GM23338 (cell line): ENCODE measurements at regions not wholly inside any gene's neighbourhood (a gene's known extent, or its start where the extent isn't known, plus 50 kb on each side); places are given as distances from the start of the nearest gene placed in this dataset.

Experiments used
- ATAC-seq: fragments of 200-7000 bp; cut with Tn5 transposase; 3 replicates; pipeline ENCODE4 v1.9.1; 2020
- DNase-seq: peaks from one replicate; pipeline ENCODE4 v3.0.0-alpha.2; 2015; ENCODE audit warnings: low spot score
- H2AFZ ChIP-seq: fragments of 200-600 bp; sonication (generic); 2 replicates; pipeline ENCODE4 v1.8.0; 2016; ENCODE audit warnings: antibody characterized with exemption, mild to moderate bottlenecking, moderate library complexity
- H3F3A ChIP-seq: fragments of 200-600 bp; sonication (generic); replicated peaks from 2 replicates; pipeline ENCODE4 v1.8.0; 2017; ENCODE audit warnings: antibody characterized with exemption, mixed run types, low read depth
- H3K27ac ChIP-seq: fragments of 200-600 bp; sonication (generic); 2 replicates; pipeline ENCODE4 v1.6.1; 2016; ENCODE audit warnings: low read depth
- H3K27me3 ChIP-seq: fragments of 200-600 bp; sonication (generic); 2 replicates; pipeline ENCODE4 v1.8.0; 2016; ENCODE audit warnings: mild to moderate bottlenecking, mixed run types, moderate library complexity; ENCODE audit not compliant: insufficient read depth
- H3K36me3 ChIP-seq: fragments of 200-600 bp; sonication (generic); 2 replicates; pipeline ENCODE4 v1.8.0; 2016; ENCODE audit warnings: mild to moderate bottlenecking; ENCODE audit not compliant: insufficient read depth
- H3K4me1 ChIP-seq: fragments of 200-600 bp; sonication (generic); 2 replicates; pipeline ENCODE4 v1.8.0; 2016; ENCODE audit warnings: mild to moderate bottlenecking, moderate library complexity; ENCODE audit not compliant: insufficient read depth
- H3K4me2 ChIP-seq: fragments of 200-600 bp; sonication (generic); 2 replicates; pipeline ENCODE4 v1.7.1; 2017; ENCODE audit warnings: mixed run types
- H3K4me3 ChIP-seq: fragments of 200-600 bp; sonication (generic); 2 replicates; pipeline ENCODE4 v1.6.1; 2016; ENCODE audit warnings: mixed run types
- H3K79me2 ChIP-seq: fragments of 200-600 bp; sonication (generic); replicated peaks from 2 replicates; pipeline ENCODE4 v1.8.0; 2017; ENCODE audit warnings: mild to moderate bottlenecking; ENCODE audit not compliant: insufficient read depth
- H3K9me2 ChIP-seq: fragments of 200-600 bp; sonication (generic); 2 replicates; pipeline ENCODE4 v1.8.0; 2017; ENCODE audit not compliant: insufficient read depth
- H4K20me1 ChIP-seq: fragments of 200-600 bp; sonication (generic); replicated peaks from 2 replicates; pipeline ENCODE4 v1.8.0; 2017; ENCODE audit warnings: mild to moderate bottlenecking; ENCODE audit not compliant: insufficient read depth
- H3K27ac Mint-ChIP-seq: 2 replicates; pipeline ENCODE4 v1.8.0; 2020; ENCODE audit warnings: inconsistent platforms, mild to moderate bottlenecking, moderate library complexity, mixed read lengths
- H3K27me3 Mint-ChIP-seq: 3 replicates; pipeline ENCODE4 v1.8.0; 2022; ENCODE audit warnings: low read depth, mild to moderate bottlenecking, moderate library complexity, mixed read lengths, inconsistent platforms; ENCODE audit not compliant: insufficient read depth, poor library complexity
- H3K36me3 Mint-ChIP-seq: 3 replicates; pipeline ENCODE4 v1.8.0; 2021; ENCODE audit warnings: low read depth, mild to moderate bottlenecking, inconsistent platforms, moderate library complexity, mixed read lengths
- H3K4me1 Mint-ChIP-seq: 3 replicates; pipeline ENCODE4 v1.8.0; 2020; ENCODE audit warnings: mild to moderate bottlenecking, inconsistent platforms, mixed read lengths
- H3K4me3 Mint-ChIP-seq: 3 replicates; pipeline ENCODE4 v1.8.0; 2021; ENCODE audit warnings: moderate library complexity, mild to moderate bottlenecking, inconsistent platforms, mixed read lengths
- H3K9me3 Mint-ChIP-seq: 3 replicates; pipeline ENCODE4 v1.8.0; 2020; ENCODE audit warnings: moderate library complexity, mild to moderate bottlenecking, inconsistent platforms, mixed read lengths
- EZH2 ChIP-seq: fragments of 200-600 bp; sonication (generic); IDR thresholded peaks from one replicate; pipeline ENCODE4 v1.8.0; 2017; ENCODE audit warnings: antibody characterized with exemption, mild to moderate bottlenecking, low read depth; ENCODE audit not compliant: unreplicated experiment
- EZH2phosphoT487 ChIP-seq: fragments of 200-600 bp; sonication (generic); IDR thresholded peaks from one replicate; pipeline ENCODE4 v1.8.1; 2018; ENCODE audit warnings: antibody characterized with exemption; ENCODE audit not compliant: unreplicated experiment
- POLR2AphosphoS5 ChIP-seq: IDR thresholded peaks from 2 replicates; pipeline ENCODE4 v1.6.1; 2016; ENCODE audit warnings: antibody characterized with exemption, low read depth
- STAT1 ChIP-seq: IDR thresholded peaks from one replicate; pipeline ENCODE4 v1.6.1; 2016; ENCODE audit warnings: antibody characterized with exemption; ENCODE audit not compliant: unreplicated experiment
- ZNF114 ChIP-seq: fragments of 250-450 bp; sonication (Bioruptor Pico); IDR thresholded peaks from 2 replicates; pipeline ENCODE4 v1.5.0; 2020; ENCODE audit warnings: mild to moderate bottlenecking, moderate library complexity
- ZNF331 ChIP-seq: fragments of 250-450 bp; sonication (Bioruptor Pico); IDR thresholded peaks from 2 replicates; pipeline ENCODE4 v1.5.0; 2020; ENCODE audit warnings: low read depth, mild to moderate bottlenecking, moderate library complexity
- TF ChIP-seq, protein P1 (sequence below): fragments of 250-450 bp; sonication (Bioruptor Pico); IDR thresholded peaks from 2 replicates; pipeline ENCODE4 v1.5.0; 2020; ENCODE audit warnings: mild to moderate bottlenecking, moderate library complexity
- TF ChIP-seq, protein P2 (sequence below): IDR thresholded peaks from one replicate; pipeline ENCODE4 v1.6.1; 2018; ENCODE audit warnings: antibody characterized with exemption; ENCODE audit not compliant: unreplicated experiment
- TF ChIP-seq, protein P3 (sequence below), 2 experiments: fragments of 200-600 bp in 1 of 2; sonication (generic) in 1 of 2; conservative IDR thresholded peaks; 2 replicates each; pipeline versions ENCODE4 v1.5.1 to v1.6.1; 2016 to 2017; ENCODE audit warnings: antibody characterized with exemption in 2 of 2, low read depth in 2 of 2, mild to moderate bottlenecking in 2 of 2, moderate library complexity in 1 of 2
- TF ChIP-seq, protein P4 (sequence below): IDR thresholded peaks from 2 replicates; pipeline ENCODE4 v1.6.1; 2016; ENCODE audit warnings: antibody characterized with exemption

DNA sequence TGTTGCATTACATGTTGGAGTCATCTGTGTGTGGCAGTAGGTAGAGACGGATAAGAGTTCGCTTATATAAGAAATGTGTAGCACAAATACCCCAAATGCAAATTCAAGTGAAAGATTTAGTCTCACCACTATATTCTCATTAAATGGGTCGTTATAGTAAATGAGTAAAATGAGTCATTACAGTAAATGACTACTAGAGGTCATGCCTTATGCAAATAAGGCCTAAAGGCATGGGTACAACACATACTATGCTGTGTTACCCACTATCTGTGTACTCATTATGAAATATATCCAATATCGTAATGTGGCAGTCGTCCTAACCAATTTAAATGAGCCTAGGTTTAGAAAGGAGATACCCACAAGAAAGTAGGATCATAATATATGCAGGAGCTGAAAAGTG lies 1603.1 kb downstream of the C4orf33 start (continued):
- TF ChIP-seq, protein P1, sequence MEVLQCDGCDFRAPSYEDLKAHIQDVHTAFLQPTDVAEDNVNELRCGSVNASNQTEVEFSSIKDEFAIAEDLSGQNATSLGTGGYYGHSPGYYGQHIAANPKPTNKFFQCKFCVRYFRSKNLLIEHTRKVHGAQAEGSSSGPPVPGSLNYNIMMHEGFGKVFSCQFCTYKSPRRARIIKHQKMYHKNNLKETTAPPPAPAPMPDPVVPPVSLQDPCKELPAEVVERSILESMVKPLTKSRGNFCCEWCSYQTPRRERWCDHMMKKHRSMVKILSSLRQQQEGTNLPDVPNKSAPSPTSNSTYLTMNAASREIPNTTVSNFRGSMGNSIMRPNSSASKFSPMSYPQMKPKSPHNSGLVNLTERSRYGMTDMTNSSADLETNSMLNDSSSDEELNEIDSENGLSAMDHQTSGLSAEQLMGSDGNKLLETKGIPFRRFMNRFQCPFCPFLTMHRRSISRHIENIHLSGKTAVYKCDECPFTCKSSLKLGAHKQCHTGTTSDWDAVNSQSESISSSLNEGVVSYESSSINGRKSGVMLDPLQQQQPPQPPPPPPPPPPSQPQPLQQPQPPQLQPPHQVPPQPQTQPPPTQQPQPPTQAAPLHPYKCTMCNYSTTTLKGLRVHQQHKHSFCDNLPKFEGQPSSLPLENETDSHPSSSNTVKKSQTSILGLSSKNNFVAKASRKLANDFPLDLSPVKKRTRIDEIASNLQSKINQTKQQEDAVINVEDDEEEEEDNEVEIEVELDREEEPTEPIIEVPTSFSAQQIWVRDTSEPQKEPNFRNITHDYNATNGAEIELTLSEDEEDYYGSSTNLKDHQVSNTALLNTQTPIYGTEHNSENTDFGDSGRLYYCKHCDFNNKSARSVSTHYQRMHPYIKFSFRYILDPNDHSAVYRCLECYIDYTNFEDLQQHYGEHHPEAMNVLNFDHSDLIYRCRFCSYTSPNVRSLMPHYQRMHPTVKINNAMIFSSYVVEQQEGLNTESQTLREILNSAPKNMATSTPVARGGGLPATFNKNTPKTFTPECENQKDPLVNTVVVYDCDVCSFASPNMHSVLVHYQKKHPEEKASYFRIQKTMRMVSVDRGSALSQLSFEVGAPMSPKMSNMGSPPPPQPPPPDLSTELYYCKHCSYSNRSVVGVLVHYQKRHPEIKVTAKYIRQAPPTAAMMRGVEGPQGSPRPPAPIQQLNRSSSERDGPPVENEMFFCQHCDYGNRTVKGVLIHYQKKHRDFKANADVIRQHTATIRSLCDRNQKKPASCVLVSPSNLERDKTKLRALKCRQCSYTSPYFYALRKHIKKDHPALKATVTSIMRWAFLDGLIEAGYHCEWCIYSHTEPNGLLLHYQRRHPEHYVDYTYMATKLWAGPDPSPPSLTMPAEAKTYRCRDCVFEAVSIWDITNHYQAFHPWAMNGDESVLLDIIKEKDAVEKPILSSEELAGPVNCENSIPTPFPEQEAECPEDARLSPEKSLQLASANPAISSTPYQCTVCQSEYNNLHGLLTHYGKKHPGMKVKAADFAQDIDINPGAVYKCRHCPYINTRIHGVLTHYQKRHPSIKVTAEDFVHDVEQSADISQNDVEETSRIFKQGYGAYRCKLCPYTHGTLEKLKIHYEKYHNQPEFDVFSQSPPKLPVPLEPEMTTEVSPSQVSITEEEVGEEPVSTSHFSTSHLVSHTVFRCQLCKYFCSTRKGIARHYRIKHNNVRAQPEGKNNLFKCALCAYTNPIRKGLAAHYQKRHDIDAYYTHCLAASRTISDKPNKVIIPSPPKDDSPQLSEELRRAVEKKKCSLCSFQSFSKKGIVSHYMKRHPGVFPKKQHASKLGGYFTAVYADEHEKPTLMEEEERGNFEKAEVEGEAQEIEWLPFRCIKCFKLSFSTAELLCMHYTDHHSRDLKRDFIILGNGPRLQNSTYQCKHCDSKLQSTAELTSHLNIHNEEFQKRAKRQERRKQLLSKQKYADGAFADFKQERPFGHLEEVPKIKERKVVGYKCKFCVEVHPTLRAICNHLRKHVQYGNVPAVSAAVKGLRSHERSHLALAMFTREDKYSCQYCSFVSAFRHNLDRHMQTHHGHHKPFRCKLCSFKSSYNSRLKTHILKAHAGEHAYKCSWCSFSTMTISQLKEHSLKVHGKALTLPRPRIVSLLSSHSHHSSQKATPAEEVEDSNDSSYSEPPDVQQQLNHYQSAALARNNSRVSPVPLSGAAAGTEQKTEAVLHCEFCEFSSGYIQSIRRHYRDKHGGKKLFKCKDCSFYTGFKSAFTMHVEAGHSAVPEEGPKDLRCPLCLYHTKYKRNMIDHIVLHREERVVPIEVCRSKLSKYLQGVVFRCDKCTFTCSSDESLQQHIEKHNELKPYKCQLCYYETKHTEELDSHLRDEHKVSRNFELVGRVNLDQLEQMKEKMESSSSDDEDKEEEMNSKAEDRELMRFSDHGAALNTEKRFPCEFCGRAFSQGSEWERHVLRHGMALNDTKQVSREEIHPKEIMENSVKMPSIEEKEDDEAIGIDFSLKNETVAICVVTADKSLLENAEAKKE = no peak
- no peak for TF ChIP-seq STAT1
- no peak for TF ChIP-seq ZNF114 (CRISPR knock-in tag)

DNA sequence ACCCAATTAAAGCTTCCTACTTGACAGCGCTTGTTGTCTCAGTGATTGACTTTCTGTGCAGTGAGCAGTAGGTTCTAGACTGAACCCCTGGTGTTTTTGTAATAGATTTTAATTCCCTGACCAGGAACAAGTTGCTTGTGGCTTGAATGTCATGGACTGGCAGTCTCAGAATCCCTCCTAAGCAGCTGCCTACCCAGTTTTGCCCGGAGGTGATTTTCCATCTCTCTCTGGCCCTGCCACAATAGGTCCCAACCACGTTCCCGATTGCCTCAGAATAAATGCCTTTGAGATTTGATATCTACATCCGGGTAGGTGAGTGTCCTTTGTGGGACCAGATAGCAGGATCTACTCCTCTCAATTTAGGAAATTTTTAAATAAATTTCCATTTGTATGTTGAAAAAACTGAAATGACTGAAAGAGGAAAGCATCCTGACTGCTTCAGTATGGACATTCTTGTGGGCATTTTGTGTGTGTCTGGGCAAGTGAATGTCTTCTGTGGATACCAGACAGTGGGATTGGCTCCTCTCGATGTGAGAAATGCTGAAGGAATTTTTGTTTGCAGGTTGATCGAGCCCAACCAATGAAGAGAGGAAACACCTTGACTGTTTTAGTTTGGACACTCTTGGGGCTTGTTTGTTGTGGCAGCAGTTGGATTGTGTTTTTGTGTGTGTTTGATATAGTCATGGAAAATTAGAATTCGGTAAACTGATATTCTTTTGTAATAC lies 1607.4 kb downstream of the C4orf33 start:
- H3K79me2 ChIP-seq = no peaks in the 10 kb centered on the region
- no peak overlapping the region for H3K4me2 ChIP-seq
- H3K4me1 Mint-ChIP-seq = no peaks in the 10 kb centered on the region
- no peaks in the 10 kb centered on the region for H3F3A ChIP-seq
- H3K4me3 Mint-ChIP-seq = no peak overlapping the region
- H3K4me3 ChIP-seq = no peak overlapping the region
- DNase-seq (no peak), ATAC-seq (no peak)
- H3K36me3 Mint-ChIP-seq = peaks cover 14% of the 10 kb centered on the region; the same call in 2 of the 3 replicates
- H3K27ac Mint-ChIP-seq = no peak overlapping the region
- no peak overlapping the region for H3K27ac ChIP-seq
- 0 out of 2 replicates have a peak overlapping the region, but pooled peaks have one; percentile 43 for H2AFZ ChIP-seq
- no peaks in the 10 kb centered on the region for H3K4me1 ChIP-seq
- no peaks in the 10 kb centered on the region for H4K20me1 ChIP-seq
- peaks cover 4% of the 10 kb centered on the region; the same call in 1 of the 2 replicates for H3K9me2 ChIP-seq
- H3K27me3 Mint-ChIP-seq = peaks cover 2% of the 10 kb centered on the region
- no peaks in the 10 kb centered on the region for H3K27me3 ChIP-seq
- H3K36me3 ChIP-seq = no peaks in the 10 kb centered on the region
- H3K9me3 Mint-ChIP-seq = peaks cover 6% of the 10 kb centered on the region; the same call in 2 of the 3 replicates
- TF ChIP-seq STAT1 (no peak), EZH2phosphoT487 (no peak), EZH2 (no peak), POLR2AphosphoS5 (no peak), ZNF331 (CRISPR knock-in tag) (no peak), ZNF114 (CRISPR knock-in tag) (no peak)
- TF ChIP-seq, protein P2, sequence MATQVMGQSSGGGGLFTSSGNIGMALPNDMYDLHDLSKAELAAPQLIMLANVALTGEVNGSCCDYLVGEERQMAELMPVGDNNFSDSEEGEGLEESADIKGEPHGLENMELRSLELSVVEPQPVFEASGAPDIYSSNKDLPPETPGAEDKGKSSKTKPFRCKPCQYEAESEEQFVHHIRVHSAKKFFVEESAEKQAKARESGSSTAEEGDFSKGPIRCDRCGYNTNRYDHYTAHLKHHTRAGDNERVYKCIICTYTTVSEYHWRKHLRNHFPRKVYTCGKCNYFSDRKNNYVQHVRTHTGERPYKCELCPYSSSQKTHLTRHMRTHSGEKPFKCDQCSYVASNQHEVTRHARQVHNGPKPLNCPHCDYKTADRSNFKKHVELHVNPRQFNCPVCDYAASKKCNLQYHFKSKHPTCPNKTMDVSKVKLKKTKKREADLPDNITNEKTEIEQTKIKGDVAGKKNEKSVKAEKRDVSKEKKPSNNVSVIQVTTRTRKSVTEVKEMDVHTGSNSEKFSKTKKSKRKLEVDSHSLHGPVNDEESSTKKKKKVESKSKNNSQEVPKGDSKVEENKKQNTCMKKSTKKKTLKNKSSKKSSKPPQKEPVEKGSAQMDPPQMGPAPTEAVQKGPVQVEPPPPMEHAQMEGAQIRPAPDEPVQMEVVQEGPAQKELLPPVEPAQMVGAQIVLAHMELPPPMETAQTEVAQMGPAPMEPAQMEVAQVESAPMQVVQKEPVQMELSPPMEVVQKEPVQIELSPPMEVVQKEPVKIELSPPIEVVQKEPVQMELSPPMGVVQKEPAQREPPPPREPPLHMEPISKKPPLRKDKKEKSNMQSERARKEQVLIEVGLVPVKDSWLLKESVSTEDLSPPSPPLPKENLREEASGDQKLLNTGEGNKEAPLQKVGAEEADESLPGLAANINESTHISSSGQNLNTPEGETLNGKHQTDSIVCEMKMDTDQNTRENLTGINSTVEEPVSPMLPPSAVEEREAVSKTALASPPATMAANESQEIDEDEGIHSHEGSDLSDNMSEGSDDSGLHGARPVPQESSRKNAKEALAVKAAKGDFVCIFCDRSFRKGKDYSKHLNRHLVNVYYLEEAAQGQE = no peak
- TF ChIP-seq, protein P3, sequence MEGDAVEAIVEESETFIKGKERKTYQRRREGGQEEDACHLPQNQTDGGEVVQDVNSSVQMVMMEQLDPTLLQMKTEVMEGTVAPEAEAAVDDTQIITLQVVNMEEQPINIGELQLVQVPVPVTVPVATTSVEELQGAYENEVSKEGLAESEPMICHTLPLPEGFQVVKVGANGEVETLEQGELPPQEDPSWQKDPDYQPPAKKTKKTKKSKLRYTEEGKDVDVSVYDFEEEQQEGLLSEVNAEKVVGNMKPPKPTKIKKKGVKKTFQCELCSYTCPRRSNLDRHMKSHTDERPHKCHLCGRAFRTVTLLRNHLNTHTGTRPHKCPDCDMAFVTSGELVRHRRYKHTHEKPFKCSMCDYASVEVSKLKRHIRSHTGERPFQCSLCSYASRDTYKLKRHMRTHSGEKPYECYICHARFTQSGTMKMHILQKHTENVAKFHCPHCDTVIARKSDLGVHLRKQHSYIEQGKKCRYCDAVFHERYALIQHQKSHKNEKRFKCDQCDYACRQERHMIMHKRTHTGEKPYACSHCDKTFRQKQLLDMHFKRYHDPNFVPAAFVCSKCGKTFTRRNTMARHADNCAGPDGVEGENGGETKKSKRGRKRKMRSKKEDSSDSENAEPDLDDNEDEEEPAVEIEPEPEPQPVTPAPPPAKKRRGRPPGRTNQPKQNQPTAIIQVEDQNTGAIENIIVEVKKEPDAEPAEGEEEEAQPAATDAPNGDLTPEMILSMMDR (conservative IDR thresholded peaks at IDR 0.05; ENCODE audit: low read depth in 2 of 2) = no peak
- TF ChIP-seq, protein P4, sequence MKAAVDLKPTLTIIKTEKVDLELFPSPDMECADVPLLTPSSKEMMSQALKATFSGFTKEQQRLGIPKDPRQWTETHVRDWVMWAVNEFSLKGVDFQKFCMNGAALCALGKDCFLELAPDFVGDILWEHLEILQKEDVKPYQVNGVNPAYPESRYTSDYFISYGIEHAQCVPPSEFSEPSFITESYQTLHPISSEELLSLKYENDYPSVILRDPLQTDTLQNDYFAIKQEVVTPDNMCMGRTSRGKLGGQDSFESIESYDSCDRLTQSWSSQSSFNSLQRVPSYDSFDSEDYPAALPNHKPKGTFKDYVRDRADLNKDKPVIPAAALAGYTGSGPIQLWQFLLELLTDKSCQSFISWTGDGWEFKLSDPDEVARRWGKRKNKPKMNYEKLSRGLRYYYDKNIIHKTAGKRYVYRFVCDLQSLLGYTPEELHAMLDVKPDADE = no peak
